Middle frontal gyrus (tissue), 1 donor: ENCODE measurements at regions not wholly inside any gene's neighbourhood (a gene's known extent, or its start where the extent isn't known, plus 50 kb on each side); places are given as distances from the start of the nearest gene placed in this dataset.
"Not testable (repeated sequence)": the region's sequence is repeated elsewhere in the genome, so short reads cannot be mapped to it uniquely, and the experiment has no call there.

ENCODE experiments used
- DNase-seq: peaks from one replicate; pipeline ENCODE4 v3.0.0-alpha.2; 2015; ENCODE audit warnings: low spot score; ENCODE audit errors: extremely low spot score

DNA sequence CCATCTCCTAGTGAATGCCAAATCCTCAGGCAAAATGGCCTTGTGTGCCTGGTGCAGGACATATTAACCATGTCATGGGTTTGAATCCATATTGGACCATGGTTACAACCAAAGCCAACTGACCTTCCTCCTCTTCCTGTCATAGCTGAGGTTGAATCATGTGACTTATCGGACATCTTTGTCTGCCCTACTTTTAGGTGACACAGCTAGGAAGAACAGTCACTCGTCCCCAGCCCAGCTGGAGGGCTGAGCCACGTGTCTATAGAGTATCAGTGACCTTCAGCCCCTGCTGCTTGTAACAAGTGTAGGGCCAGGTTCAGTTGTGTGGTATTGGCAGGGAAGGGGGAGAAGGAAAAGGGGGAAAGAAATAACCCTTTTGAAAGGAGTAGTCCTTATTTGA lies 225.2 kb downstream of the KTN1 start:
- no peak for DNase-seq

DNA sequence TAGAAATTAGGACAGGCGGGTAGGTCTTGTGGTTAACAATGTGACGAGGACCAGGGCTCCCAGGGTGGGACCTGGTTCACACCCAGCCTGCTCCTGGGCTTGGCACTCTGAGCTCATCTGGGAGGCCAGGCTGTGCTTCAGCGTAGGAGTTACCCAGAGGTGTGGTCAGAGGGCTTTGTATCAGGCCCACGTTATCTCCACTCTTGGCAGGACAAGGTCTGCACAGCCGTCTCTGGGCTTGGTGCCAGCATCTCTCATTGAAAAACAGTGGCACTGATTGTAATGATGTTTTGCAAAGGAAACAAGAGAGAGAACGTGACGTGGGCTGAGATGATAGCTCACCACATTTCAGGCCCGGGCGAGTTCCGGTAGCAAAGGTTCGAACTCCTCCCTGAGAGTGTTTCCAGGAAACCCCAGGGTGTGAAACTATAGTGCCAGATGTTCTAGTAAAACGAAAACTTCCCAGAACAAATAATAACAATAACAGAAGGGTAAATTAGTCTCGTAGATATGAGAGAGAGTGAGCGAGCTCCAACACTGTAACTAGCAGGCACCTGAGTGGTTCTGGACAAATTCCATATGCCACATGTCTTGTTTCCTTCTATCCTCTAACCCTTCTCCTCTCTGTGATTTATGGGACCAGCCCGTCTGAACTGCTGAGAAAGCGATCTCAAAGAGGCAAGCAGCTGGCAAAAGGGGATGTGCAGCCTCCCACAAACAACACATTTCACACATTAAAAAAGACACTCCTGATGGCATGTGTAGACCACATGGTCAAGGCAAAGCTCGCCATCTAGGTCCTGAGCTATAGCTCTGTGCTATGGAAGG lies 227.3 kb downstream of the KTN1 start:
- DNase-seq, result no peak

DNA sequence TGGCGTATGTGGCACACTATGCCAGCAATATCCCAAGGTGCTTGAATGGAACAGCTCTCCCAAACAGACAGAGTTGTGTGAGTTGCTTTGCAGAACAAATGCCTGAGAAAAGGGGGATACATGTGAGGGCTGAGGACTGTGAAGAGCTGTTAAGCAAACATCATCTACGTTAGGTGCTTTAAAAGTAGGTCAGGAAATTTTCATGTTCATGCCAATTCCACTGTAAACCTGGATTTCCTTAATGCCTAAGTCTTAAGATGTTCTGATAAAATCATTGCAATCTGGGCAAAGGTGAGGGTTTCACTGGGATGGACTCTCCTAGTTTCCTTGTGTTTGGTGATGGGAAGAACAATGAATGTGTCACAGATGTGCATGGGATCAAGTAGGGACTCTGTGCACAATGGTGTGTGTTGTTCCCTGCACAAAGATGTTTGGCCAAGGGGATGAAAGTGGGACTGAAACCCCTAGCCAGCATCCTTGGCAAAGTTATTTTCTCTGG lies 227.9 kb downstream of the KTN1 start:
- DNase-seq, result no peak

DNA sequence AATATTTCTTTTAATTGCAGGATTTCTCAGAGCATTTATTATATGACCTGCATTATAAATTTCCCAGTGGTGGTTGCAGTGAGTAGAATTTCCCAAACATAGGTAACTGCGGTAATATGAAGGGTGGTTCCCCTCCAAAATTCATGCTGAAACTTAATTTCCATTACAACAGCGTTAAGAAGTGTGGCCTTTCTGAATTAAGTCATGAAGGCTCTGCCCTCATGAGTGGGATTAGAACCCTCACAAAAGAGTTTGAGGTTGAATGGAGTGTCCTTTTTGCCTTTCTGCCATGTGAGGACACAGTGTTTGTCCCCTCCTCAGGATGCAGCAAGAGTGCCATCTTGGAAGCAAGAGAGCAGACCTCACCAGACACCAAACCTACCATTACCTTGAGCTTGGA lies 233.6 kb downstream of the KTN1 start:
- no peak for DNase-seq

DNA sequence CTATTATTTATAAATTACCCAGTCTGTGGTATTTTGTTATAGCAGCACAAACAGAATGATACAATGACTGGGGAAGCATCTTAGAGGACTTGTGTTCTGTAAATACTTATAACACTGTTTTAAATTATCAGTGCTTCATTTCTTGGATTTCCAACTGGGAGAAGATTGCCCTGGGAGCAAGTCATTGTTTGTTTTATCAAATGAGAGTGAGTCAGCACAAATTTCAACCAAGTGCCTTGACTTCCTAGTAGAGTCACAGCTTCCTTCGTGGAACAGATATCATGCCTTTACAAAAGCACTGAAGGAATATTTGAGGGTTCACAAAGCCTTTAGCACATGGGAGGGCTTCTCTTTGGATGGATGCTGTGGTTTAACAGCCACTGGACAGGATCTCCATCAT lies 234.1 kb downstream of the KTN1 start:
- no peak for DNase-seq

DNA sequence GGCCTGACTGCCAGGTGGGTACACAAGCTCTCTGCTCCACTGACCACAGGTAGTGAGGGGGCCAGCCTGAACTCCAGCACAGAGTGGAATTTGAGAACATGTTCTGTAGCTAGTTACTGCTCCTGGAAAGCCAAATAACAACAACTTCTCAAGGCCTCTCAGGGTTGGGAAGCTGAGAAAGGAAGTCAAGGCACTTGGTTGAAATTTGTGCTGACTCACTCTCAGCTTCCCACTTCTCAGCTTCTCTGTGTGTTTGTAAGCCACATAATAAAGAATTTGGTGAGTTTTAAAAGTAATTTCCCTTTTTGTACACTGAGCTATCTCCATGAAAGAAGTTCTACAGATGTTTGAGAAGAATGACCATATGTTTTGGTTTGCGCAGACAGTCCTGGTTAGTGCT lies 234.9 kb downstream of the KTN1 start:
- DNase-seq, result no peak

DNA sequence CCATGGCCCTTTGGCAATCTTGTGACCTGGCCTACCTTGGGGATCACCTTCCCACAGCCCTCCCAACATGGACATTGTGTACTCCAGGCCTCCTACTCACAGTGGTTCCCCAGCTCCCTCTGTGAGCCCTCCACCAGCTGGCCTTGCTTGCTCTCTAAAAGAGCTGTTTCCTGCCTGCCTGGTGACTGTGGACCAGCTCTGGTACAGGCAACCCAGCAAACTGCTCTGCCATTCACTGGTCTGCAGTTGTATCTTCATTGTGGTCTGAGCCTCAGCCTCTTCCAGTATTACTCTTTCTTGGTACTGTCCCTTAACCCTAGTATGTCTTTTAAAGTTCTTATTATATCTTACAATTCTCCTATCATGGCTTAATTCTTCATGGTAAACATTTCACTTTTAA lies 236.2 kb downstream of the KTN1 start:
- DNase-seq, result no peak

DNA sequence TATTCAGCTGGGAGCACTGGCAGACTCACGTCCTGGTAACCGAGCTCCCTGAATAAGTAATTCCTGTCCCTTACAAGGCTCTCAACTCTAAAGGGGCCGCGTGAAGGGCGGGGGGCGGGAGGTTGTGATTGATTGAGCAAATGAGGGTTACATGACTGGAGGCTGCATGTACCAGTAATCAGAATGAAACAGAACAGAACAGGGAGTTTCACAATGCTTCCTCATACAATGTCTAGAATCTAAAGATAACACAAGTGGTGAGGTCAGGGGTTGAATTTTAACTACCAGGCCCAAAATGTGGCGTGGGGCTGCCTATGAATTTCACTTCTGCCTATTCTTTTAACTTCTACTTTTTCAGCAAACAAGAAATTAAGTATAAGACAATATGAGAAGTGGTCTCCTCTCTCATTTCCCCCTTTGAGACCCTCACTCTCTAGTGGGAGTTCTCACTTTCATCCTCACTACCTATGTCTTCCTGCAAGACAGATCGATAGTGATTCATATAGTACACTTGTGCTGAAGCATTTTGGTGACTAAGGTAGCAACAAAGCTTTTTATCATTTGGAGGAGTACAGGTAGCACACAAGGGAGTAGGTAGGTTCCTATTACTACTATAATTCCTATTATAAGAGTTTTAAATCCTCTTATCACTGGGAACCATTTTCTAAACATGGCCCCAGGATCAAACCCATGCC lies 239.8 kb downstream of the KTN1 start:
- no peak for DNase-seq

DNA sequence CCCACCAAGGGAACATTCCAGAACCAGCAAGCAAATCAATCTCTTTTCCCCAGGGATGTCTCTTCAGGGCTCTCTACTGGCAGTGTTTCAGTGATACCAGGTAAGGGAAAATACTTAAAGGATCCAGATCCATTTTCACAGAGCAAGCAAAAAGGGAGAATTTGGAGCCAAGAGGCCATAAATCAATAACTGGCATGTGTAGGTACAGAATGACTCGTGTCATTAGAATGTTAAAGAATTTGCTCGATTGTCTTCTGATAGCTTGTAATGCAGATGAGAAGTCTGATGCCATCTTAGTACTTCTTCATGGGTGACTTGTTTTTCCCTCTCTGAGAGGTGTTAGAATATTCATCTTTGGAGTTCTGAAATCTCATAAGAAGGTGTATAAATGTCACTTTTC lies 242.9 kb downstream of the KTN1 start:
- DNase-seq, result no peak

DNA sequence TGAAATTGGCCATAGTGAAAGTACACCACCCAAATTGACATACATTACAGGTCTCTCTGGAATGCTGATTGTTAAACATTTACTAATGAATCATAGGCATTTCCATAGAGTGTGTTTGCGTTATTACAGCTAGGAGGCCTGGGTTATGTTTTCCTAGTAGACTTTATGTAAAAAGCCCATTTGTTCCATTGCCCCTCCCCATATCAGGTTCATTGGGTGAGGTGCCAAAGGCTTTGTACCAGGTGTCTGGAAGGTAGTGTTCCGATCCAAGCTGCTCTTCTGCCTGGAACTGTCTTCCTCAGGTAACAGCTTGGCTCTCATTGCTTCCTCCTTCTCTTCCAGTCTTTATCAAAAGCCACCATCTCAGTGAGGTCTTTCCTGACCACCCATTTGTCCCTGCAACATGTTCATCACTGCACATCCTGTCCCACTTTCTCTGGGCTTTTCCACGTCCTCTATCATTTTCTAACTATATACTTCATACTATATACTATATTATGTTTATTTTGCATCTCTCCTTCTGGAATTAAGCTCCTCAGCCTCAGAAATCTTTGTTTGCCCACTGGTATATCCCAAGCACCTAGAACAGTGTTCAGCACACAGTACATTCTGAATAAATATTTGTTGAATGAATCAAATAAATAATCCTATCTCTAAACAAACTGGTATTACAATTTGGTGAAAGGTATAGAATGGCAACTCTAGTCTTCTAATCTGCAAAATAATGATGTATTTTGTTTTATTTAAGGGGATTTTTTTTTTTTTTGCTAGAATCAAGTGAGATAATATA lies 252.3 kb downstream of the KTN1 start:
- DNase-seq, result no peak

DNA sequence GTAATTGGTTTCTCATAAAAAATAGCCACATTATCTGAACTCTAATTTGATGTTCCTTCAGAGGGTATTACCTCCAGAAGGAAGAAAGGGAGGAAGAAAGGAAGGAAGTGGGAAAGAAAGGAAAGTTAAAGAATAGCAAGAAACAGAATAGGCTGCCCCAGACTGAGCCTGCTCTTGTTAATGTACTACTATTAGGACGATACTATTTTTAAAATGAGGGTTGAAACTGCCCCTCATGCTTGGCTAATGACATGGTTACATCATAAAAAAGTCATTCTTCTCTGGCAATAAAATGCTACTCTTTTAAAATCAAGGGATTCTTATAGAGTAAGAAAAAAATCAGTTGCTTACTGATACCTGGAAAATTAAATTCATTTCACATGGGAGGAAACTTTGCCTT lies 253.0 kb downstream of the KTN1 start:
- DNase-seq, result no peak

DNA sequence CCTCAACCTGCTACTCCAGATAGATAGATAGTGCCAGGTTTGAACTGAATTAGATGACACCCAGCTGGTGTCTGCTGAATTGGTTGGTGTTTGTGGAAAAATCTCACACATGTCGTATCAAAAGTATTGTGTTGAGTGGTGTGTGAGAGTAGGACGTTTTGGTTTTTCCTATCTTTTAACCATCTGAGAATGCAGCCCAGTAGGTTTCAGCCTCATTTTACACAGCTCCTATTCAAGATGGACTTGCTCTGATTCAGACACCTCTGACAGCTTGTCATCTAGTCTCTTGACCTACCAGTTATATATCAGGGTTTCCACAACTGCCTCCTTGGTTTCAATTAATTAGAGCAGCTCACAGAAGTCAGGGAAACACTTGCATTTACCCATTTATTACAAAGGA lies 254.4 kb downstream of the KTN1 start:
- no peak for DNase-seq

DNA sequence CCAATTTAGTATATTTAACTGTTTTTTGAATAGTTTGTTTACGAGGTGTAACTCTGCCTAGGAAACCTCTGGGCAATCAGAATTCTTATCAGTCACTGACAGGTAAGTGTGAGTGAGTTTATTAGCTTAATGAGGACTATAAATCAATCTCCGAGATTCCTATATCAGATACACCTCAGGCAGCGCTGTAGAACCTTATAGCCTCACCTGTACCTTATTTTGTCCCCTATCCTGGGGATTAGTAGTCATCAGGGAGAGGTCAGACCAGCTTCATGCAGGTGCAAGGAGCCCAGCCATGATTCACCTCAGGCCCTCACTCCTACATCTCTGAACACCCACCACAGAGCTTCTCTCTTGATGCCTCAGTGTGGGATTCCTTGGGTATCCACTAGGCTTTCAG lies 256.0 kb downstream of the KTN1 start:
- no peak for DNase-seq

DNA sequence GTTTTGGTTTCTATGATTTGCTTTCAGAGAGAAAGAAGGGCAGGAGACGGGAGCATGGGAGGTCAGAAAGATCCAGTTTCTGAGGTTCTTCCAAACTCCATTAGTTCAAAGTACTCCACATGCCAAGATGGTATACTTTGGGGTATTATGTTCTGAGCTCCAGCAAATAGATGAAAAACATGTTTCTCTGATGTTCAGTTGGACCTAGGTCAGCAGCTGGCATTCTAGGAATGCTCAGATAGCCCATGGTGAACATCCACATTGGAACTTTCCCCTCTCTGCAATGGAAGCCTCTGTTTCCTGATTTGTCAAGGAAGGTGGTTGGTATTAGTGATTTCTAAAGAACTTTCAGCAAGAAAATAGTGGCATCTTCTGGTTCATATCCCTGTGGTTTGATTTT lies 257.5 kb downstream of the KTN1 start:
- no peak for DNase-seq

DNA sequence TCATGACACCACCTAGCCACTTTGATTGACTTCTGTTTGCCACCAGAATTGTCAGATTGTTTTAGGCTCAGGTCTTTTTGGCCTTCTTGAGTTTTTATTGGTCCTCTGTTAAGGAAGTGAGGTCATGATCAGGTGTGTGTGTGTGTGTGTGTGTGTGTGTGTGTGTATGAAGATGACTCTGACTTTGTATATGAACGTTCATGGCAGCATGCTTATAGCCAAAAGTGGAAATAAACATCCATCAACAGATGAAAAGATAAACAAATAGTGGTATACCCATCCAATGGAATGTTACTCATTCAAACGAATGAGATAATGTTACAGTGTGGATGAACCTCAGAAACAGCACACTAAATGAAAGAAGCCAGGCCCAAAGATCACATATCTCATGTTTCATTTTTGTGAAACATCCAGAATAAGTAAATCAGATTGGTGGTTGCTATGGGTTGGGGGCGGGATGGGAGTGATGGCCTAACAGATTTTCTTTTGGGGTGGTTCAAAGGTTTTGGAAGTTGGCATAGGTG lies 258.6 kb downstream of the KTN1 start:
- no peak for DNase-seq

DNA sequence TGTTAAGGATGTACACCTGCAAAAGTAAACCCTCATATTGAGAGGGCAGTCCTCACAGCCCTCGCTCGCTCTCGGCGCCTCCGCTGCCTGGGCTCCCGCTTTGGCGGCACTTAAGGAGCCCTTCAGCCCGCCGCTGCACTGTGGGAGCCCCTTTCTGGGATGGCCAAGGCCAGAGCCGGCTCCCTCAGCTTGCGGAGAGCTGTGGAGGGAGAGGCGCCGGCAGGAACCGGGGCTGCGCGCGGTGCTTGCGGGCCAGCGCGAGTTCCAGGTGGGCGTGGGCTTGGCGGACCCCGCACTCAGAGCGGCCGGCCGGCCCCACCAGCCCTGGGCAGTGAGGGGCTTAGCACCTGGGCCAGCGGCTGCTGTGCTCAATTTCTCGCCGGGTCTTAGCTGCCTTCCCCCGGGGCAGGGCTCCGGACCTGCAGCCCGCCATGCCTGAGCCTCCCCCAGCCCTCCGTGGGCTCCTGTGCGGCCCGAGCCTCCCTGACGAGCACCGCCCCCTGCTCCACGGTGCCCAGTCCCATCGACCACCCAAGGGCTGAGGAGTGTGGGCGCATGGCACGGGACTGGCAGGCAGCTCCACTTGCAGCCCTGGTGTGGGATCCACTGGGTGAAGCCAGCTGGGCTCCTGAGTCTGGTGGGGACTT lies 259.4 kb downstream of the KTN1 start:
- DNase-seq, result not testable (repeated sequence)

DNA sequence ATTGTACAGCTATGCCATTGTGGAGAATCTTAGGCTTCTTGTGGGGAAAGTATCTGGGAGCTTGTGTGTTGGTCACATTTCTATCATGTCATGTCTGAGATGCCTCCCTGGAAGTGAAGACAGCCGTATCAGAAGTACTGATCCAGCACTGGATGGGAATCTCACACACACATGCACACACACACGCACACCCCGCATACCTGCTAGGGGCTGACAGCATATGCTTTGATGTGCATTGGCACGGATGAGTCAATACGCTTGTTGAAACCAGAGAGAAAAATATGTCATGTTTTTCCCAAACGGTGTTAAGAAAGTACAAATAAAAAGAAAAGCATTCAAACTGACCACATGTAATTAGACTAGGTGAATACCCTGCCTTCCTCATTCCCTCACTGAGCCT lies 260.8 kb downstream of the KTN1 start:
- no peak for DNase-seq

DNA sequence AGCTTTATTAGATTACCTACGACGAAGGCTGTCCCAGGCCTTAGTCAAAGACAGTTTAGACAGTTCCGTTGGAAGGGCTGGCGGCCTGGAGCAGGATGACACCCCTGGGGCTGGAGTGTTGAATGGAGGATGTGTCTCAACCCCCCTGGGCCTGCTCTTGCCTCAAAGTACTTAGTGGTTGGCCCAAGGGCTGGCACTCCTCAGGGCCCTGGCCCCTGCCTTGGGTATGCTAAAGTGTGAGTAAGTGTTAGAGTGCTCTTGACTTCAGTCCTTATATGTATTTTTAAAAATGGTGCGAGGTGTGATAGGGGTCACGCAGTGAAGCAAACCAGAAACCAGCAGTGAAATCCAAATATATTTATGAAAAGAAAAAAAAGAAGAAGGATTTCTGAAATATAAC lies 261.6 kb downstream of the KTN1 start:
- no peak for DNase-seq

DNA sequence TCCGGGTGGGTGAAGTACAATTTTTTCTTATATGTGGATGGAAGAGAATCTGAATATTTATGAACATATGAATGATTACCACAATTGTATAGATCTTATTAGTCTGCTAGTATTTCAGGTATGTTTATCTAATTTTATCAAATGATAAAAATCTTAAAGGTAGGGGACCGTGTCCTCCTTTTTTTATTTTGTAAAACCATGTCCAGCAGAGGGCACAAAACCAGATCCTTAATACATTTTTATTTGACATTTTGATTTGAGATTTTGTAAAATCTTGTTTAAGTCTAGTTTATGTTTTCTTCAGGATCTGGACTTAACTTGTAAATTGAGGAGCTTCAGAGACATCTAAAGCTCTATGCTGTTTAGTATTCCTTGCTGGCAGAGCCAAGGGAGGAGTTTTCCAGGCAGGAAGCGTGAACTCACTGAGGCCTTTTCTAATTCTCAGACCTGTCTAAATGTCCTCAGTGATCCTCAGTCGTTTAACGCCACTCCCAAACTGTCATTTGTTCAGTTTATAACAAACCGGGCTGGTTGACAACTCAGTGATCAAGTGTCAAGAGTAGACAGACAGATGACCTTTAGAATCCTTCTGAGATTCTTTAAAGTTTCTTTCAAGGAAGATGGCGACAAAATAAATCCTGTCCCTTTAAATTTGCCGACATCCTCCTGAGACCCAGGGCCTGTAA lies 263.9 kb downstream of the KTN1 start:
- DNase-seq, result no peak

DNA sequence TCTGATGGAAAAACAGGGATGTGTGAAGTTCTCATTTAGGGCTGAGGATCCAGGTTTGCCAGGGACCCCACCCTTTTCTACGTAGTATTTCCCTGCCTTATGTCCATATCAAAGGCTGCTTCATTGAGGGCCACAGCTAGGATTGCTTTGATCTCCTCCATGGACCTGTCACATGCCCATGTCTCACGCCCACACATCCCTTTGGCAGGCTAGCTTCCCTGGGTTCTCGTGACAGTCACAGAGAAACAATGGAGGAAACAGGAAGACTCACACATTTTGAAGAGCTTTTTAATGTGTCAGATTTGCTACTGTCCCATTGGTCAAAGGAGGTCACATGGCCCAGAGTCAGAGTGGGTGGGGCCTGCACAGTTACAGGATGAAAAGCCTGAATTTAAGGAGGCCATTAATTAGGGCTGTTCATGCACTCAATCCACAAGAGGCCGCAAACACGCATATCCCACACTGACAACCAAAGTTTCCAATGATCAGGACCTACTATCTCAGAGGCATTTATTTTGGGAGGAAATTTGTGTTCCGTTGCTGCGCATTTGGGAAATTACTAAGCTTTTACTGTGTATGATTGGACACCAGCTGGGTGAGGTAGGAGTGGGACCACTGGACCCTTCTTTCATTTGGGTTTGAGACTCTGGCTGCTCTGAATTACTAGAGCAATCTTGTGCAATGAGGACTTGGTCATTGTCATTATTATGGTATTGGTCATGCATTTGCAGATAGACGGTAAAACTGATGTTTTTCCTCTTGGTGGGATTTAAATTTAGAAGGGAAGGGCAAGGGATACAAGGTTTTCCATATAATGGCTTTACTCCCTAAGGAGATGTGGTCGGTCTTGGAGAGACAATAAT lies 266.2 kb downstream of the KTN1 start:
- DNase-seq, result no peak
